Naive B cell (primary cell): ENCODE measurements at regions not wholly inside any gene's neighbourhood (a gene's known extent, or its start where the extent isn't known, plus 50 kb on each side); places are given as distances from the start of the nearest gene placed in this dataset.

Experiments
- ATAC-seq, 2 donors: fragments of 150-1000 bp; cut with Tn5 transposase; 2 replicates each; pipeline ENCODE4 v1.10.0; 2021; ENCODE audit warnings: low read depth in 2 of 2, mild to moderate bottlenecking in 2 of 2, moderate library complexity in 2 of 2
- DNase-seq: peaks from one replicate; pipeline ENCODE4 v3.0.0; 2022
- H3K27ac Mint-ChIP-seq, 6 donors: one replicate each; pipeline ENCODE4 v1.8.0; 2020 to 2022; ENCODE audit warnings: mild to moderate bottlenecking in 6 of 6, mixed read lengths in 6 of 6, moderate library complexity in 5 of 6, inconsistent platforms in 2 of 6
- H3K27me3 Mint-ChIP-seq, 3 donors: one replicate each; pipeline ENCODE4 v1.8.0; 2021 to 2022; ENCODE audit warnings: mixed read lengths in 3 of 3, mild to moderate bottlenecking in 1 of 3
- H3K36me3 Mint-ChIP-seq, 2 donors: one replicate each; pipeline ENCODE4 v1.8.0; 2020 to 2022; ENCODE audit warnings: mixed read lengths in 2 of 2, inconsistent platforms in 1 of 2, mild to moderate bottlenecking in 1 of 2
- H3K4me1 Mint-ChIP-seq, 3 donors: one replicate each; pipeline ENCODE4 v1.8.0; 2020 to 2022; ENCODE audit warnings: mixed read lengths in 3 of 3, inconsistent platforms in 1 of 3, mild to moderate bottlenecking in 1 of 3, moderate library complexity in 1 of 3
- H3K4me3 Mint-ChIP-seq, 8 donors: one replicate each; pipeline ENCODE4 v1.8.0; 2020 to 2022; ENCODE audit warnings: mild to moderate bottlenecking in 8 of 8, mixed read lengths in 8 of 8, moderate library complexity in 8 of 8, inconsistent platforms in 2 of 8
- H3K9me3 Mint-ChIP-seq, 7 donors: one replicate each; pipeline ENCODE4 v1.8.0; 2020 to 2022; ENCODE audit warnings: mixed read lengths in 7 of 7, mild to moderate bottlenecking in 5 of 7, inconsistent platforms in 2 of 7, moderate library complexity in 1 of 7

DNA sequence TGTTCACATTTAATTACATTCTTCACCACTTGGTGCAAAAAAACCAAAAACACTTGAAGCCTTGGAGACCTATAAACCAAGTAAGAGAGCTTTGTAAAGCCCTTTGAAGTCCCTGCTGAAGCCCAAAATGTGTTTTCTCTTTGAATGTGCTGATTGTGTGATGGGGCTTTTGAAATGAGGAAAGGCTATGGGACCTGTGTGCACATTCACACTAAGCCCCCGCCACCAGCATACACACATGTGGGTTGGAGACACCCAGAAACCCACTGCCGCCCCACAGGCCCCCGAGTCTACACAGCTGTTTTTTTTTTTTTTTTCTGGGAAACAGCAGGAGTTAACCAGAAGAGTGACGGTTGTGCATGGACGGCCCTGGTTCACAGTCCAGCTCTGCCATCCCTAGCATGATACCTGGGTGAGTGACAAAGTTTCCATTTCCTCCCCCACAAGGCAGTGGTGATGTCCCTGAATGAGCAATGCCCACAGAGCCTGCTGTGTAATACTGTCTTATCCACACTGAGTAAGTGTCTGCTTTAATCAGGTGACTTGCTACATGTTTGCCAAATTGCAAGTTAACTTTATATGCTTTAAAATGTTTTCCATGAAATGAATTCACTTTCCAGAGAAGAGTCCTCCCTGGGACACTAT, 154.6 kb upstream of the GDF10 start:
- Mint-ChIP-seq H3K4me3 (no peak overlapping the region), H3K9me3 (no peaks in the 10 kb centered on the region), H3K4me1 (no peaks in the 10 kb centered on the region), H3K27me3 (peaks cover 0 to 21% (median 16%) of the 10 kb centered on the region in 3 donors), H3K36me3 (no peaks in the 10 kb centered on the region), H3K27ac (no peak overlapping the region)
- ATAC-seq (no peak), DNase-seq (no peak)

GRCh38 chr10:47146572-47146971, 153.4 kb upstream of the GDF10 start:
- Mint-ChIP-seq H3K4me3 (no peak overlapping the region), H3K27me3 (peaks cover 0 to 23% (median 16%) of the 10 kb centered on the region in 3 donors), H3K9me3 (no peaks in the 10 kb centered on the region), H3K4me1 (no peaks in the 10 kb centered on the region), H3K36me3 (no peaks in the 10 kb centered on the region), H3K27ac (no peak overlapping the region)
- DNase-seq (no peak), ATAC-seq (no peak)

- H3K27me3 Mint-ChIP-seq: peaks cover 0 to 19% (median 16%) of the 10 kb centered on the region in 3 donors
- H3K9me3 Mint-ChIP-seq: no peaks in the 10 kb centered on the region
These were observed 152.8 kb upstream of the GDF10 start for GRCh38 chr10:47147186-47147585.

GRCh38 chr10:47150581-47150980, 149.4 kb upstream of the GDF10 start:
- Mint-ChIP-seq H3K27ac (no peak overlapping the region), H3K4me1 (no peaks in the 10 kb centered on the region), H3K4me3 (no peak overlapping the region), H3K27me3 (peaks cover 12 to 30% (median 16%) of the 10 kb centered on the region in 3 donors), H3K36me3 (peaks cover 2 to 7% of the 10 kb centered on the region in 2 donors), H3K9me3 (peaks cover 2 to 16% (median 11%) of the 10 kb centered on the region in 7 donors)
- DNase-seq (no peak), ATAC-seq (no peak)

More at GRCh38 chr10:47147186-47147585, 152.8 kb upstream of the GDF10 start:
- no peak for ATAC-seq
- Mint-ChIP-seq H3K4me1 (no peaks in the 10 kb centered on the region), H3K36me3 (no peaks in the 10 kb centered on the region), H3K27ac (no peak overlapping the region), H3K4me3 (no peak overlapping the region)
- no peak for DNase-seq

DNA sequence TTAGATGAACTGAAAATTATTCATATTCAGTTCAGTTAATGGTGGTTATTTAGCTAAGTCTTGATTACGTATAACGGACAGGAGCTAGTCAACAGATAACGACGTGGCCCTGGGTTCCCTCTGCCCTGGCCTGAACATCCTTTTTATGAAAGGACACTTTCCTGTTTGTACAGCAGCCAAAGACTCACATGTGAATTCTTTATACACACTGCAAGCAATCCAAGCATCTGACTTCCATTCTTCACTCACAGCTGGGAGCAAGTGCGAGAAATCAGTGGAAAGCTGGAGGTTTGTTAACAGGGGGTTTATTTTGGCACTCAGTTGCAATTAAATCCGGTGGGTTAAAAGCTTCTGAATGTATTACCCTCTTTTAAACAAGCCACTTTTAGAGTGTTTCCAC, 148.1 kb upstream of the GDF10 start:
- Mint-ChIP-seq H3K4me3 (no peak overlapping the region), H3K27ac (no peak overlapping the region), H3K4me1 (no peaks in the 10 kb centered on the region), H3K9me3 (peaks cover 7 to 26% (median 15%) of the 10 kb centered on the region in 7 donors), H3K27me3 (peaks cover 21 to 42% (median 24%) of the 10 kb centered on the region in 3 donors), H3K36me3 (peaks cover 7 to 8% of the 10 kb centered on the region in 2 donors)
- ATAC-seq: no peak
- DNase-seq: no peak

DNA sequence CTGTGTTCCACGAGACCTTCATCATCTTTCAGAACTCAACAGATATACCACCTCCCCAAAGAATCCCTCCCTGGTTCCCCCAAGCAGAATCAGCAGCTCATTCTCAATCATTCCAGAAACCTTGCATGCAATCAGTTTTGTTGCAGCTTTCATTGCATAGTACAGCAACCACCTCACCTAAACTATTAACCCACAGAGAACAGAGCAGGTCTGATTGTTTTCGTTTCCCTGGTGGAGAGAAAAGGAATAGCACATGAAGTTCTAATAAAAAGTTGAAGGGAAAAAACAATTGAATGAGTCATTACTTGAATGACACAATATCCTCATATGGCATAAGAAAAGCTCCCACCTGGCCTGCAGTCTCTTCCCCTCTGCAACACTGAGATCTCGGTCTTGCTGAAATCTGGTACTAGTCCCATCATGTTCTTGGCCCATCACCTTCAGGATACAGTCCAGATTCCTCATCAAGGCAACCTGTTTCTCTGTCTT, 147.1 kb upstream of the GDF10 start:
- DNase-seq (no peak), ATAC-seq (no peak)
- no peak overlapping the region for H3K4me3 Mint-ChIP-seq
- H3K9me3 Mint-ChIP-seq: peaks cover 7 to 28% (median 15%) of the 10 kb centered on the region in 7 donors
- no peaks in the 10 kb centered on the region for H3K4me1 Mint-ChIP-seq
- peaks cover 7 to 8% of the 10 kb centered on the region in 2 donors for H3K36me3 Mint-ChIP-seq
- H3K27me3 Mint-ChIP-seq: peaks cover 24 to 52% (median 26%) of the 10 kb centered on the region in 3 donors
- H3K27ac Mint-ChIP-seq: no peak overlapping the region

GRCh38 chr10:47154762-47155161, 145.2 kb upstream of the GDF10 start:
- H3K9me3 Mint-ChIP-seq: peaks cover 7 to 28% (median 15%) of the 10 kb centered on the region in 7 donors

DNA sequence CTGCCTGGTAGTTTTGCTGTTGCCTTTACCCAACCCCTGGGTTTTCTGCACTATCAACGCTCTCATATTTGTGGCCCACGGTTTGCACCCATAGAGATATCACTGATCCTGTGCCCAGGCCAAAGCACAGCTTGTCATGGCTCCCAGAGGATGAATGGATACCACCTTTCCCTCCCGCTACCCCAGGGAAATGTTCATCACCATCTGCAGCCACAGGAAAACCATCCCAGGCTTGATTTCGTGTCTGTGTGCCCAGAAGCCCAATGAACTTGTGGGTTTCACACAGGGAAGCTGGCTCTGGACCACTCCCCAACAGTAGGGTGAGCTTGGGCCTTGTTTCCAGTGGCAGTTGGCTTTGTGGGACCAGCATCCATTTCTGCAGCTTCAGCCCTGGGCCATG, 143.1 kb upstream of the GDF10 start:
- no peaks in the 10 kb centered on the region for H3K4me1 Mint-ChIP-seq
- H3K36me3 Mint-ChIP-seq: peaks cover 11 to 16% of the 10 kb centered on the region in 2 donors
- H3K27ac Mint-ChIP-seq: no peak overlapping the region
- peaks cover 27 to 59% (median 44%) of the 10 kb centered on the region in 3 donors for H3K27me3 Mint-ChIP-seq
- peak overlapping the region in 1 of 8 donors; percentile 6 for H3K4me3 Mint-ChIP-seq
- DNase-seq (no peak), ATAC-seq (no peak)
- H3K9me3 Mint-ChIP-seq: peaks cover 7 to 28% (median 15%) of the 10 kb centered on the region in 7 donors

More at GRCh38 chr10:47154762-47155161, 145.2 kb upstream of the GDF10 start:
- Mint-ChIP-seq H3K4me1 (no peaks in the 10 kb centered on the region), H3K4me3 (no peak overlapping the region), H3K27me3 (peaks cover 20 to 54% (median 32%) of the 10 kb centered on the region in 3 donors), H3K36me3 (peaks cover 7 to 16% of the 10 kb centered on the region in 2 donors), H3K27ac (peak overlapping the region in 1 of 6 donors; percentile 19)
- no peak for DNase-seq
- ATAC-seq: no peak

- H3K27ac Mint-ChIP-seq: no peak overlapping the region
- DNase-seq (no peak), ATAC-seq (no peak)
- peaks cover 7 to 28% (median 15%) of the 10 kb centered on the region in 7 donors for H3K9me3 Mint-ChIP-seq
- H3K4me3 Mint-ChIP-seq: no peak overlapping the region
- H3K27me3 Mint-ChIP-seq: peaks cover 30 to 53% (median 40%) of the 10 kb centered on the region in 3 donors
- peaks cover 11 to 16% of the 10 kb centered on the region in 2 donors for H3K36me3 Mint-ChIP-seq
- H3K4me1 Mint-ChIP-seq: no peaks in the 10 kb centered on the region
These were observed 141.6 kb upstream of the GDF10 start for GRCh38 chr10:47158116-47159071.

GRCh38 chr10:47159361-47160260, 140.4 kb upstream of the GDF10 start:
- Mint-ChIP-seq H3K27ac (no peak overlapping the region), H3K9me3 (peaks cover 7 to 22% (median 13%) of the 10 kb centered on the region in 7 donors), H3K27me3 (peaks cover 30 to 50% (median 37%) of the 10 kb centered on the region in 3 donors), H3K4me1 (peaks cover 0 to 2% (median 0%) of the 10 kb centered on the region in 3 donors), H3K36me3 (peaks cover 6 to 16% of the 10 kb centered on the region in 2 donors), H3K4me3 (no peak overlapping the region)
- ATAC-seq (no peak), DNase-seq (no peak)

DNA sequence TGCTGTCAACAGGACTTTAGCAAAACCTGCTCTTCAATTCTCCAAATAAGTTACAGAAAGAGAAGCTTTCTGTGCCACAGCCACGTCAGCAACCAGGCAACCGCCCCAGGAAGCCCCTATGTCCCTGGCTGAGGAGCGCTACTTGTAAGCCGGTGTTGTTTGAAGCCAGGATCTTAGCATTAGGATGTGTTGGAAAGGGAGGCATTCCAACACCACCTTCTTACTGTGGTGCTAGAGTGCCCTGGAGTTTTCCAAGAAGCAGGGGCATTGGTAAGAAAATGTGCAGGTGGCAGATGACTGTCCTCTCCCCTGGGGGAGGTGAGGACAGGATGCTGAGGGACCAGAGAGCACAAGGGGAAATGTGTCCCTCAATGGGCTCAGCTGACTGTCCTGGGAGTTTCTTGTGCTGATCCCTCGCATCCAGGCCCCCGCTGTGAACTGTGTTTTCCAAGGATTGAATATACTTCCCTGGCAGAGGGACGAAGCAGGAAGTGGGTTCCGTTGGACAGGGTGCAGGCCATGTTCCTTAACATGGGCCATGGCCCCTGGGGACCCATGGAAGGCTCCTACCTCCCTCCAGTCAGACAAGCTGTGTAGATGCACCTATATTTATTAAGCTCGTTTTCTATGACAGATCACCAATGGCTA, 139.6 kb upstream of the GDF10 start:
- no peak overlapping the region for H3K4me3 Mint-ChIP-seq
- peaks cover 3 to 14% (median 6%) of the 10 kb centered on the region in 7 donors for H3K9me3 Mint-ChIP-seq
- no peak overlapping the region for H3K27ac Mint-ChIP-seq
- peaks cover 30 to 50% (median 37%) of the 10 kb centered on the region in 3 donors for H3K27me3 Mint-ChIP-seq
- peaks cover 3 to 10% (median 5%) of the 10 kb centered on the region in 3 donors for H3K4me1 Mint-ChIP-seq
- ATAC-seq: no peak
- H3K36me3 Mint-ChIP-seq: peaks cover 4 to 15% of the 10 kb centered on the region in 2 donors
- DNase-seq: no peak

- H3K27ac Mint-ChIP-seq: no peak overlapping the region
- H3K9me3 Mint-ChIP-seq: peaks cover 0 to 10% (median 3%) of the 10 kb centered on the region in 7 donors
- H3K36me3 Mint-ChIP-seq: peaks cover 4 to 9% of the 10 kb centered on the region in 2 donors
- ATAC-seq: no peak
- peaks cover 9 to 16% (median 11%) of the 10 kb centered on the region in 3 donors for H3K4me1 Mint-ChIP-seq
- no peak for DNase-seq
- no peak overlapping the region for H3K4me3 Mint-ChIP-seq
- H3K27me3 Mint-ChIP-seq: peaks cover 26 to 44% (median 33%) of the 10 kb centered on the region in 3 donors
These were observed 139.0 kb upstream of the GDF10 start for GRCh38 chr10:47160967-47161366.
